Prostate gland (tissue), 2 donors: ENCODE measurements at regions not wholly inside any gene's neighbourhood (a gene's known extent, or its start where the extent isn't known, plus 50 kb on each side); places are given as distances from the start of the nearest gene placed in this dataset.

Source experiments
- CTCF ChIP-seq, 4 experiments: fragments of 200-600 bp in 2 of 4; fragments of 450-650 bp in 2 of 4; sonication (generic) in 2 of 4; IDR thresholded peaks; 1 replicate in 3 of 4; 2 replicates in 1 of 4; pipeline ENCODE4 v1.5.1; 2016 to 2019; ENCODE audit warnings: antibody characterized with exemption in 4 of 4, mild to moderate bottlenecking in 2 of 4, moderate library complexity in 2 of 4
- POLR2A ChIP-seq: fragments of 450-650 bp; IDR thresholded peaks from one replicate; pipeline ENCODE4 v1.6.1; 2016; ENCODE audit warnings: antibody characterized with exemption, mild to moderate bottlenecking
- POLR2AphosphoS5 ChIP-seq: sonication (generic); formaldehyde crosslinking; IDR thresholded peaks from one replicate; pipeline ENCODE4 v1.6.1; 2017; ENCODE audit warnings: antibody characterized with exemption

DNA sequence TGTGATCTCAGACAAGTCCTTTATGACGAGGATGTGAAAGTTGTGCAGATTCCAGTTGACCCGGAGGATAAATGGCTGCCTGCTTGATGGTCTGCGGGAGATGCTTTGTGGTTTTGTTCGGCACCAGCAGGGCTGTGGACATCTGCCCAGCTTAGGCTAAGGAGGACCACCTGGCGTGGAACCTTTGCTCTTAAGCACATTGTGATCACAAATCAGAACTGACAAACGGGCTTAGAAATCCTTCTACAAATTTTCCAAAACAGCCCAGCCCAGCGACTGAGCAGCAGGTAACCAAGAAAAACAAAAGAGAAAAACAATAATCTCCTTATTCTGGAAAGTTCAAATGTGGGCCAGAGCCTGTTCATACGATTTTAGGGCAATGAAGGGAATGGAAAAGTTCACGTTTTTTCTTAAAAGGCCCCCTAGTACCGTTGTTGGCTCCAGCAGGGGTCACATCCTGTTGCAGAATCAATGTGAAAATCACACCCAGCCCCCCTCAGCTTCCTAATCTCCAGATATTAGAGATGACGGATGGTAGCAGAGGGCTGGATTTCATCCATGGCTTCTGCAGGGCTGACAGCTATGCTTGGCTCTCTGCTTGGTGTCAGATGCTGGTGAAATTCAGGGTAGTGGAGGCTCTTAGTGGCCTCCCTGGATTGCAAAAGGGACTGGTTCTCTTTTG is 81.1 kb upstream of the RFLNA start:
- no peak for TF ChIP-seq CTCF (IDR thresholded peaks at IDR 0.05)
- TF ChIP-seq POLR2A: no peak
- no peak for TF ChIP-seq POLR2AphosphoS5
